GM12872 (cell line): ENCODE measurements at regions not wholly inside any gene's neighbourhood (a gene's known extent, or its start where the extent isn't known, plus 50 kb on each side); places are given as distances from the start of the nearest gene placed in this dataset.

Source experiments
- CTCF ChIP-seq: IDR thresholded peaks from 3 replicates; pipeline ENCODE4 v1.5.1; 2011; ENCODE audit warnings: low read depth, mild to moderate bottlenecking, low read length, moderate library complexity; ENCODE audit not compliant: insufficient read depth

DNA sequence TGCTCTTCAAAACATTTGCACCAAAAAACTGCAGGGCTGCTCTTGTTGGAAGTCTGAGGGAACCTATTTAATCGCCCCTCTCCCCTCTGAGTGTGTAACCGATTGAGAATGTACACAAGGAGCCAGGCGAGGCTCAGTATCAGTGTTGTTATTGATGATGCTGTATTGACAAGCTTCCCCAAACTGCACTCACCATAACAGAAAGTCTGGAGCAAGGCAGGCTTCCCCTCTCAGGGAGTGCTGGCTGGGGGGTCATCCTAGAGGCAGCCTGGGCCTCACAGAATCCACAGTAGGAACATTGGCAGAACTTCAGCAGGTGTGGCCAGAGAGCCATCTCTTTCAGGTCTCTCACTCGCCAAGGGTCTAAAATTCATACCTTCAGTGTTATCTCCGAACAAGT is 58.1 kb upstream of the TUNAR start:
- no peak for TF ChIP-seq CTCF

- TF ChIP-seq CTCF: no peak
Observed at GRCh38 chr14:95817271-95817670, 59.4 kb upstream of the TUNAR start.

- no peak for TF ChIP-seq CTCF
Observed at GRCh38 chr14:95816539-95816938, 60.1 kb upstream of the TUNAR start.

- TF ChIP-seq CTCF: no peak
Observed at GRCh38 chr14:95815226-95815690, 61.4 kb upstream of the TUNAR start.

- TF ChIP-seq CTCF: no peak
Observed at GRCh38 chr14:95814363-95815225, 62.0 kb upstream of the TUNAR start.

- TF ChIP-seq CTCF: no peak
Observed at GRCh38 chr14:95811813-95812212, 64.8 kb upstream of the TUNAR start.

- TF ChIP-seq CTCF: no peak
Observed at GRCh38 chr14:95808371-95808770, 68.3 kb upstream of the TUNAR start.
